ENCODE measurements at regions not wholly inside any gene's neighbourhood (a gene's known extent, or its start where the extent isn't known, plus 50 kb on each side); places are given as distances from the start of the nearest gene placed in this dataset.
"Not testable (repeated sequence)": the region's sequence is repeated elsewhere in the genome, so short reads cannot be mapped to it uniquely, and the experiment has no call there.

- in situ Hi-C loops (cut with HindIII; ENCODE audit: low pct_unique_long_range_greater_than_20kb, low sequenced_read_pairs) = no loop called here
- no peak for DNase-seq (ENCODE audit: low read depth, low spot score)
Observed at GRCh38 chr12:46521145-46521544, 148.6 kb upstream of the SLC38A2 start.

- no peak for DNase-seq (ENCODE audit: low read depth, low spot score)
- in situ Hi-C loops (cut with HindIII; ENCODE audit: low pct_unique_long_range_greater_than_20kb, low sequenced_read_pairs) = no loop called here
Observed at GRCh38 chr12:46519407-46519806, 146.8 kb upstream of the SLC38A2 start.

DNA sequence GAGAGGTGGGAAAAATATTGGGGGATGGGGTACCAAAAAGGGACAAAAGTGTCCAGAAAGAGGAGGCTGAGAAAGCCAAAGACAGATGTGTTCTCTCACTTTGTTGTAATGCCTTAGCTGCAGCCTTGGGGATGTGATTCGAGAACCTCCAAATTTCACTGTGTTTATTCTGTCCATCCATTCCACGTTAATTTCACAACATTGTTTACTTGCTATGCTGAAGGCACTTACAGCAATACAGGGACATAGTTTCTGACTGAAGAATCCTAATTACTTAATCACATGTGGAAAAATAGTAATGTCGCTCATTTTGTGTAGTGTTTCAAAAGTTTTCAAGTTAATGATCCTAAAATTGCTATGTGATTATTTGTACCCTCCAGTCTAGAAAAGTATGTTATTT is 146.2 kb upstream of the SLC38A2 start:
- no peak for DNase-seq (ENCODE audit: low read depth, low spot score)
- in situ Hi-C loops (cut with HindIII; ENCODE audit: low pct_unique_long_range_greater_than_20kb, low sequenced_read_pairs) = no loop called here

- in situ Hi-C loops (cut with HindIII; ENCODE audit: low pct_unique_long_range_greater_than_20kb, low sequenced_read_pairs) = no loop called here
- DNase-seq (ENCODE audit: low read depth, low spot score) = no peak
Observed at GRCh38 chr12:46518169-46518568, 145.6 kb upstream of the SLC38A2 start.

GRCh38 chr12:46517579-46517962 is 145.0 kb upstream of the SLC38A2 start:
- DNase-seq (ENCODE audit: low read depth, low spot score) = no peak
- in situ Hi-C loops (cut with HindIII; ENCODE audit: low pct_unique_long_range_greater_than_20kb, low sequenced_read_pairs) = no loop called here

- no peak for DNase-seq (ENCODE audit: low read depth, low spot score)
- in situ Hi-C loops (cut with HindIII; ENCODE audit: low pct_unique_long_range_greater_than_20kb, low sequenced_read_pairs) = no loop called here
Observed at GRCh38 chr12:46516933-46517578, 144.5 kb upstream of the SLC38A2 start.

DNA sequence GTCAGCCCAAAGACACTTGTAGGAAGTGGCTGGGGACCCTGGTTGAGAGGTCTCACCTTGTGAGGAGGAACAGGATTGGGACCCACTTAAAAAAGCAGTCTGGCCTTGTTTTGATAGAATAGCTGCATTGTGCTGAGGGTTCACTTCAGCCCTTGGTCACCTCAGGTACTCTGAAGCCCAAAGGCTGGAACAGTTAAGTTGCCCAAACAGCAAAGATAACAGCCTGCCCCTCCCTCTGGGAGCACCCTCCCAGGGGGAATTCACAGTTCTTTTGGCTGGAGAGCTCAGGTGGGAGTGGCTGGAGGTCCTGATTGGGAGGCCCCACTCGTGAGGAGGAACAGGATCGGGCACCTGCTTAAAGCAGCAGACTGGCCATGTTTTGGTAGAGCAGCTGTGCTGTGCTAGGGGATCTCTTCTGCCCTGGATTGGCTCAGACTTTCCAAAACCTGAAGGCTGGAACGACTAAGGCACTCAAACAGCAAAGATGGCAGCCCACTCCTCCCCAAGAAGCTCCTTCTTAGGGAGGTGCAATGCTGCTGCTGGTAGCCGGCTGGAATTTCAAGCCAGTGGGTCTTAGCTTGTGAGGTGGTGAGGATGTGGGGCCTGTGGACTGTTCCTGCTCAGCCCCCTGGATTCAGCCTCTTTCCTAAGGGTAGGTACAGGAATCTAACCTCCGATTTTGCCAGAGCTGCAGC is 143.8 kb upstream of the SLC38A2 start:
- in situ Hi-C loops (cut with HindIII; ENCODE audit: low pct_unique_long_range_greater_than_20kb, low sequenced_read_pairs) = no loop called here
- no peak for DNase-seq (ENCODE audit: low read depth, low spot score)

- DNase-seq (ENCODE audit: low read depth, low spot score) = no peak
- in situ Hi-C loops (cut with HindIII; ENCODE audit: low pct_unique_long_range_greater_than_20kb, low sequenced_read_pairs) = no loop called here
Observed at GRCh38 chr12:46515829-46516228, 143.3 kb upstream of the SLC38A2 start.

DNA sequence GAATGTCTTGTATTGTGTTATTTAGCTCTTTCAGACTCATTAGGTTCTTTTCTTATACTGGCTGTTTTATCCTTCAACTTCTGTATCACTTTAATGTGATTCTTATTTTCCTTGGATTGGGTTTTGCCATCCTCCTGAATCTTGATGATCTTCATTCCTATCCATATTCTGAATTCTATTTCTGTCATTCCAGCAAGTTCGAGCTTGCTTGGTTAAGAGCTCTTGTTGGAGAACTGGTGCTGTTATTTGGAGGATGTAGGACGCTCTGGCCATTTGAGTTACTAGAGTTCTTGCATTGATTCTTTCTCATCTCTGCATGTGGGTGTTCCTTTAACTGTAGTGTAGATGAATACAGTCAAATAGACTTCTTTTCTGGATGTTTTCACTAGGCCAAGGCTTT is 142.3 kb upstream of the SLC38A2 start:
- DNase-seq (ENCODE audit: low read depth, low spot score) = no peak
- in situ Hi-C loops (cut with HindIII; ENCODE audit: low pct_unique_long_range_greater_than_20kb, low sequenced_read_pairs) = no loop called here

DNA sequence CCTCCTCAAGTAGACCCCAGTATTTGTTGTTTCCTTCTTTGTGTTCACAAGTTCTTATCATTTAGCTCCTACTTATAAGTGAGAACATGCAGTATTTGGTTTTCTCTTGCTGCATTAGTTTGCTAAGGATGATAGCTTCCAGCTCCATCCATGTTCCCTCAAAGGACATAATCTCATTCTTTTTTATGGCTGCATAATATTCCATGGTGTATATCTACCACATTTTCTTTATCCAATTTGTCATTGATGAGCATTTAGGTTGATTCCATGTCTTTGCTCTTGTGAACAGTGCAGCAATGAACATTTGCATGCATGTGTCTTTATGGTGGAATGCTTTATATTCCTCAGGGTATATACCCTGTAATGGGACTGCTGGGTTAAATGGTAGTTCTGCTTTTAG is 137.7 kb upstream of the SLC38A2 start:
- in situ Hi-C loops (cut with HindIII; ENCODE audit: low pct_unique_long_range_greater_than_20kb, low sequenced_read_pairs); DNase-seq (ENCODE audit: low read depth, low spot score): not testable (repeated sequence)

DNA sequence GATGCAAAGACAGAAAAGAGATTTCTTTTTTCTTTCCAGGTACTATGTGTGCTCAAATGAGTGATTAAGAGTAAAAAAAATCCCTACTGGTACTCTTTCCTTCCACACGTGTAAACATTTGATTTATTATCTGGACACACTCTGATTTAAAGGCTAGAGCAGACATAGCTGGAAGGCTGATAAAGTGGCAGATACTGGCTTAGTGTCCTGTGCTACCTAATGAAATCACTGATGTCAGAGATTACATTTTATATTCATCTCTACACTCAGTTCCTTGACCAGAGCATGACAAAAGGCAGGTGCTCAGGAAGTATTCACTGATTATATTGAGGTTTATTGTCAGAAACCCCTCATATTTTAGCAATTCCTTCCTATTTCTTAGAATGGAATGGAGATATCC is 136.6 kb upstream of the SLC38A2 start:
- no peak for DNase-seq (ENCODE audit: low read depth, low spot score)
- in situ Hi-C loops (cut with HindIII; ENCODE audit: low pct_unique_long_range_greater_than_20kb, low sequenced_read_pairs) = no loop called here

DNA sequence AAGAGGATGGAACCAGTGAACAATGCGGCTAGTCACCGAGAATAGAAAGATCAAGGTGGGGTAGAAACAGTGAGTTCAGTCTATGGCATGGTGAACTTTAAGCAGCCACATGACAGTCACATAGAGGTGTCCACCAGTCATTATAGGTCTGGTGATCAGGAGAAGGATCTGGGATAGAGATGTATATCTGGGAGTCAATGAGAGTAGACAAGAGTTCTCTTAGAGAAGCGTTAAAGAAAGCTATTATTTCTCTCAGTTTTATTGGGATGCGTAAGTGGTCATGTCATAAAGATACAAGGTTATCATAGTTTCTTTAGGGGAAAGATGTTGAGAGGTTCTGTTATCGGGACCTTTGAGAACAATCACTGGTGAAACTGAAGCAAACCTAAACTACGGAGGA is 136.1 kb upstream of the SLC38A2 start:
- in situ Hi-C loops (cut with HindIII; ENCODE audit: low pct_unique_long_range_greater_than_20kb, low sequenced_read_pairs) = no loop called here
- peak; percentile 91 for DNase-seq (ENCODE audit: low read depth, low spot score)

- DNase-seq (ENCODE audit: low read depth, low spot score) = no peak
- in situ Hi-C loops (cut with HindIII; ENCODE audit: low pct_unique_long_range_greater_than_20kb, low sequenced_read_pairs) = no loop called here
Observed at GRCh38 chr12:46507766-46508165, 135.2 kb upstream of the SLC38A2 start.

DNA sequence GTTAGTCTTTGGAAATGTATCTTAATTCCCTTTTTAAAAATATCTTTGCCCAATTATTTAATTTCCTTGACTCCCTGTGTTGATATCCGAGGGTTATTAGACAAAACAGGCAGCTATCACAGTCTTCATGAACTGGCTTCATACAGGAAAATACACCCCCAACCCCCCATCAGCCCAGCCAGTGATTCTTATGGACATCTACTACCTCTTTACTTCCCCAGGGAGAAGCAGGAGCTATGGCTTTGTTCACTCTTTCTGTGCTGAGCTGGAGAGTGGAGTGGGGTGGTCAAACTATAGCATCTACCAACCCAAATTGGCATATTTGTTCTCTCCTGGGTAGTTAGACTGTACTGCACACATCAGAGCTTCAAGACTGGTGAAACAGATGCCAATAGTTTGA is 134.4 kb upstream of the SLC38A2 start:
- no peak for DNase-seq (ENCODE audit: low read depth, low spot score)

GRCh38 chr12:46506198-46506597 is 133.6 kb upstream of the SLC38A2 start:
- in situ Hi-C loops (cut with HindIII; ENCODE audit: low pct_unique_long_range_greater_than_20kb, low sequenced_read_pairs) = no loop called here
- DNase-seq (ENCODE audit: low read depth, low spot score) = no peak

More for the DNA sequence above, 134.4 kb upstream of the SLC38A2 start:
- in situ Hi-C loops (cut with HindIII; ENCODE audit: low pct_unique_long_range_greater_than_20kb, low sequenced_read_pairs) = no loop called here

- in situ Hi-C loops (cut with HindIII; ENCODE audit: low pct_unique_long_range_greater_than_20kb, low sequenced_read_pairs) = no loop called here
Observed at GRCh38 chr12:46504494-46504893, 131.9 kb upstream of the SLC38A2 start.

GRCh38 chr12:46503637-46504175 is 131.1 kb upstream of the SLC38A2 start:
- in situ Hi-C loops (cut with HindIII; ENCODE audit: low pct_unique_long_range_greater_than_20kb, low sequenced_read_pairs) = no loop called here
- no peak for DNase-seq (ENCODE audit: low read depth, low spot score)

More at GRCh38 chr12:46504494-46504893, 131.9 kb upstream of the SLC38A2 start:
- no peak for DNase-seq (ENCODE audit: low read depth, low spot score)

DNA sequence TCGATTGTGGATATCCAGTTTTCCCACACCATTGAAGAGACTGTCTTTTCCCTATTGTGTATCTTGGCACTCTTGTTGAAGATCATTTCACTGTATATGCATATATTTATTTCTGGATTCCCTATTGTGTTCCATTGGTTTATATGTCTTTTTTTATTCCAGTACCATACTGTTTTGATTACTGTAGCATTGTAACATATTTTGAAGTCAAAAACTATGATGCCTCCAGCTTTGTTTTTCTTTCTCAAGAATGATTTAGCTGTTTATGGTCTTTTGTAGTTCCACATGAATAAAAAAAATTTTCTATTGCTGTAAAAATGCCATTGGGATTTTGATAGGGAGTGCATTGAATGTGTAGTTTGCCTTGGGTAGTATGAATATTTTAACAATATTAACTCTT is 128.1 kb upstream of the SLC38A2 start:
- no peak for DNase-seq (ENCODE audit: low read depth, low spot score)
- in situ Hi-C loops (cut with HindIII; ENCODE audit: low pct_unique_long_range_greater_than_20kb, low sequenced_read_pairs) = no loop called here

- in situ Hi-C loops (cut with HindIII; ENCODE audit: low pct_unique_long_range_greater_than_20kb, low sequenced_read_pairs) = no loop called here
- DNase-seq (ENCODE audit: low read depth, low spot score) = no peak
Observed at GRCh38 chr12:46499901-46500300, 127.3 kb upstream of the SLC38A2 start.

All from SK-MEL-5 (cell line).